Thyroid gland (tissue), 4 donors: ENCODE measurements at regions not wholly inside any gene's neighbourhood (a gene's known extent, or its start where the extent isn't known, plus 50 kb on each side); places are given as distances from the start of the nearest gene placed in this dataset.

Source experiments
- DNase-seq, 2 donors: peaks; one replicate each; pipeline ENCODE4 v3.0.0-alpha.2; 2019
- H3K27ac ChIP-seq, 3 donors: fragments of 200-600 bp; sonication (generic); 1 replicate in 2 of 3; 2 replicates in 1 of 3; pipeline ENCODE4 v1.5.1; 2016 to 2019; ENCODE audit warnings: mild to moderate bottlenecking in 1 of 3, moderate library complexity in 1 of 3
- H3K27me3 ChIP-seq: fragments of 200-600 bp; sonication (generic); one replicate; pipeline ENCODE4 v1.5.1; 2019
- H3K36me3 ChIP-seq, 2 donors: fragments of 200-600 bp; sonication (generic); one replicate each; pipeline ENCODE4 v1.5.1; 2016 to 2019
- H3K4me1 ChIP-seq, 2 donors: fragments of 200-600 bp; sonication (generic); one replicate each; pipeline ENCODE4 v1.5.1; 2017 to 2019
- H3K4me3 ChIP-seq, 3 donors: fragments of 200-600 bp; sonication (generic); replicated peaks in 1 of 3; 1 replicate in 2 of 3; 2 replicates in 1 of 3; pipeline ENCODE4 v1.5.1; 2016; ENCODE audit warnings: mild to moderate bottlenecking in 1 of 3
- H3K9me3 ChIP-seq: fragments of 200-600 bp; sonication (generic); one replicate; pipeline ENCODE4 v1.5.1; 2017
- POLR2A ChIP-seq, 2 donors: fragments of 450-650 bp; IDR thresholded peaks; one replicate each; pipeline ENCODE4 v1.6.1; 2017; ENCODE audit warnings: antibody characterized with exemption in 2 of 2, mild to moderate bottlenecking in 2 of 2, moderate library complexity in 1 of 2
- WGBS, 2 donors: methylation state at CpG; one replicate each; pipeline ENCODE4 v1.1.5; 2017; 5-methylcytosine and 5-hydroxymethylcytosine counted together
- intact Hi-C: fragments of 100-400 bp; cut with DNase I; formaldehyde crosslinking; loops from one replicate; pipeline ENCODE4 v1.15.1; 2023
- TF ChIP-seq, protein P1 (sequence below), 6 experiments: fragments of 200-600 bp in 3 of 6; fragments of 450-650 bp in 3 of 6; sonication (generic) in 3 of 6; IDR thresholded peaks; one replicate each; pipeline ENCODE4 v1.5.1; 2016 to 2019; ENCODE audit warnings: antibody characterized with exemption in 6 of 6, mild to moderate bottlenecking in 2 of 6, inconsistent platforms in 1 of 6, moderate library complexity in 1 of 6

DNA sequence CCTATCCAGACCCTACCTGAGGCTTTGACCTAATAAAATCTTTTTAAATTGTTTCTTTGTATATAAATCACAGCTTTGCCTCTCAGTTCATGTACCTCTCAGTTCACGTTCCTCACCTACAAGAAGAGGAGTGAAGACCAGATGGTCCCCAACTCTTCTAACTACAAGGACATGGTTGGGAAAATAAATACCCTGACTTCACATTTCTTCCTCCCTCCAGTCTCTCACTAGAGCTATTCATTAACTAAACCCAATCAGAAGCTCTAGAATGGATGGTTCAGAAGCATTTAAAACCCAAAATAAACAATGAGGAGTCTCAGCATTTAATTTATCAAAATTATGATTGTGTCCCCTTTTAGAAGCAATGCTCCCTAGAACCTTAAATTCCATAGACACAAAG, 97.3 kb upstream of the AGTR1 start:
- 85 to 91% methylated on average over 1 of the region's 1 CpG for WGBS, 2 donors
- no peak for DNase-seq
- Histone ChIP-seq H3K36me3 (no peaks in the 10 kb centered on the region), H3K9me3 (no peaks in the 10 kb centered on the region), H3K4me3 (no peak overlapping the region), H3K27ac (no peak overlapping the region), H3K4me1 (no peaks in the 10 kb centered on the region), H3K27me3 (no peaks in the 10 kb centered on the region)
- intact Hi-C loops: no loop called here
- no peak for TF ChIP-seq POLR2A (IDR thresholded peaks at IDR 0.05)
- TF ChIP-seq, protein P1, sequence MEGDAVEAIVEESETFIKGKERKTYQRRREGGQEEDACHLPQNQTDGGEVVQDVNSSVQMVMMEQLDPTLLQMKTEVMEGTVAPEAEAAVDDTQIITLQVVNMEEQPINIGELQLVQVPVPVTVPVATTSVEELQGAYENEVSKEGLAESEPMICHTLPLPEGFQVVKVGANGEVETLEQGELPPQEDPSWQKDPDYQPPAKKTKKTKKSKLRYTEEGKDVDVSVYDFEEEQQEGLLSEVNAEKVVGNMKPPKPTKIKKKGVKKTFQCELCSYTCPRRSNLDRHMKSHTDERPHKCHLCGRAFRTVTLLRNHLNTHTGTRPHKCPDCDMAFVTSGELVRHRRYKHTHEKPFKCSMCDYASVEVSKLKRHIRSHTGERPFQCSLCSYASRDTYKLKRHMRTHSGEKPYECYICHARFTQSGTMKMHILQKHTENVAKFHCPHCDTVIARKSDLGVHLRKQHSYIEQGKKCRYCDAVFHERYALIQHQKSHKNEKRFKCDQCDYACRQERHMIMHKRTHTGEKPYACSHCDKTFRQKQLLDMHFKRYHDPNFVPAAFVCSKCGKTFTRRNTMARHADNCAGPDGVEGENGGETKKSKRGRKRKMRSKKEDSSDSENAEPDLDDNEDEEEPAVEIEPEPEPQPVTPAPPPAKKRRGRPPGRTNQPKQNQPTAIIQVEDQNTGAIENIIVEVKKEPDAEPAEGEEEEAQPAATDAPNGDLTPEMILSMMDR (IDR thresholded peaks at IDR 0.05): no peak

DNA sequence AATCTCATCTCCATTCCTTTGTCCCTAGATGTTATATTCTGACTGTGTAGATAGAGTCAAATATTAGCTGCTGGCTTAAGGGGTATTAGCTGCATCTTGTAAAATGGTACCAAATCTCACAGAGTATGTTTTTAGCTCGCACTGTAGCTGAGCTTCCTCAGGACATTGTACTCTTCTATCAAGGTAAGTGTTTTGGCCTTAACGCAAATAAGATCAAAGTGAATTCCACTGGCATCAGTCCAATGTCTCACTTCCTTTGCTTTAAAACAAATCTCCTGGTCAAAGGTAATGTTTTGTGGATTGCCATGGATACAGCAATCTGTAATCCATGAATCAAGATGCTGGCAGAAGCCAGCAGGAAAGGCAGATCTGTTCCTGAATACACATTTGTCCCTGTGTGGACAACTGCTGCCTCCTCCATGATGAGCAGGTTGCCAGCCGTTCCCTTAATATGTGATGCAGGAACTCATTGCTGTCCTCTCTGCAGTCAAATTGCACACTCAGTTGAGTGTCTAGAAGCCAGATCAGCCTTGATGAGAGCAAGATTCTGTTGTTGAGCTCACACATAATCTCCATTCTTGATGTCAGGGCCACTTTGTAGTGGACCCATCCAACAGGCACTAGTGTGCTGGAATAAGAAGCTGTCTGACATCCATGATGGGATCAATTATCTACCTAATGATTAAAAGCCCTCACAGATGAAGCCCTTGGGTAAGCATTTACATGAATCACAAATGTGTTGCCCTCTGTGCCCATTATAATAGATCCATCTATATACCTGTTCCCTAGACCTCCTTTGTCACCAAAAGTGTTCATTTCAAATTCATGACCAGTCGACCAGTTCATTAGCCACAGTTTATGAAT, 96.6 kb upstream of the AGTR1 start:
- Histone ChIP-seq H3K4me1 (no peaks in the 10 kb centered on the region), H3K27me3 (no peaks in the 10 kb centered on the region), H3K27ac (no peak overlapping the region), H3K36me3 (no peaks in the 10 kb centered on the region), H3K4me3 (no peak overlapping the region), H3K9me3 (no peaks in the 10 kb centered on the region)
- WGBS, 2 donors: 45 to 53% methylated on average over 4 of the region's 4 CpGs
- intact Hi-C loops: no loop called here
- TF ChIP-seq, protein P1 (IDR thresholded peaks at IDR 0.05): no peak
- no peak for TF ChIP-seq POLR2A (IDR thresholded peaks at IDR 0.05)
- DNase-seq: no peak

DNA sequence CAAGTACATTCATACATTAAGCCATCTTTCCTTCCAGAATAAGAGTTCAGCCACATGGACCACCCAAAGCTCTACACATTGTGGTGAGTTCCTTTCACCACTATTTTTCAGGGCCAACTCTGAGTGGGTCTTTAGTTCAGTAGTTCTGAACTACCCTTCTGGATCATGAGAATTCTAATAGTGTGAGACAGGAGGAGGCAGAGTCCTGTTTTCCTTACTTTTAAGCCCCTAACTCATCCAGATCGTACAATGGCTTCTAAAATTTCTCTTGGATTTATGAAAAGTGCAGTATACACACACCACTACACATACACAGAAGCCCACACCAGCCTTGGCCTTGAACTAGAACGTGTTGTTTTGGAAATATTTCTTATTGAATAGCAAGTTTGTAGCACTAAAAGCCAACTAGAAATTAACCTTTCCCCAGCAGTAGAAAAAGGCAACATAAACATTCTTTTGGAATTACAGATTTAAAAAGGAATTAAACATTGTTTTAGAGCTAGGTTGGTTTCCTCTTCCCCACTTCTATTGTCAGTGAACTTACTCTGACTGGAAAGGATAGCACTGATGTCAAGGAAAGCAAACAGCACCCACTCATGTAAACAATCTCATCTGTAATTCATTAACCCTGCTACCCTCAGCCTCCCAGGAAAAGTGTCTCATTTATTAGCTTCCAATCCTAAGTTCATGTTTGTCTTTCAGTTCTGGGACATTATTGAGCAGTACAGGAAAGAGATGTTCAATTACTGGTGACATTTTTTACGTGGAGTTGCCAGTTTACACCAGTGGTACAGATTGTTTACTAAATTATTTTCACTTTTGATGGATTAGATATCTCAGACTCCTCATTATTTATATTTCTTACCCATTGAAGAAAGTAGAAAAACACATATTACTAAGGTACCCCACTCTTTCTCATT, 95.7 kb upstream of the AGTR1 start:
- WGBS, 2 donors: 67 to 74% methylated on average over 3 of the region's 3 CpGs
- no peaks in the 10 kb centered on the region for H3K4me1 ChIP-seq
- TF ChIP-seq, protein P1 (IDR thresholded peaks at IDR 0.05): no peak
- no peak for TF ChIP-seq POLR2A (IDR thresholded peaks at IDR 0.05)
- H3K9me3 ChIP-seq: no peaks in the 10 kb centered on the region
- H3K36me3 ChIP-seq: no peaks in the 10 kb centered on the region
- no peaks in the 10 kb centered on the region for H3K27me3 ChIP-seq
- no peak for DNase-seq
- H3K4me3 ChIP-seq: no peak overlapping the region
- no peak overlapping the region for H3K27ac ChIP-seq
- intact Hi-C loops: no loop called here

DNA sequence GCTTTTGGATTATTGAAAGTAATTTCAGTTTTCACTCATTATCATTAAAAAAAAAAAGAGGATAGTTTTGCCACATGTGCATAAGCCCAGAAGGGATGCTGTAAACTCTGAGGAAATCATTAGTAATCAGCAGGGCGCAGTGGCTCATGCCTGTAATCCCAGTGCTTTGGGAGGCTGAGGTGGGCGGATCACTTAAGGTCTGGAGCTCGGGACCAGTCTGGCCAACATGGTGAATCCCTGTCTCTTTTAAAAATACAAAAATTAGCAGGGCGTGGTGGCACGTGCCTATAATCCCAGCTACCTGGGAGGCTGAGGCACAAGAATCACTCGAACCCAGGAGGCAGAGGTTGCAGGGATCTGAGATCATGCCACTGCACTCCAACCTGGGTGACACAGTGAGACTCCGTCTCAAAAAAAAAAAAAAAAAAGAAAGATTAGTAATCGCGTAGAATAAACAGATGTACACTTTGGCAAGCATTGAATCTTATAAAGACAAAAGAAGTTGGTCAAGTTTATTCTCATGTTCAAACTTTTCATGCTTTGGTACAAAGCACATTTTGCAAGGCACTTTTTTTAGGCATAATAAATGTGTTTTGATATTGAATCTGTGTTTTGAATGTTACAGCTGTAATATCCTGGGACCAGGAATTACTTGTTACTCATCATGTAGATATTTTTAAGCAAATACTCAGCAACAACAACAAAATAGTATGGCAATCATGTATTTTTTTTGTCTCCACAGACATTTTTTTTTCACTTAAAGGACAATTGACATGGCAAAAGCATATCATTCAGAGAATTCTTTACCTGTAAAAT, 93.2 kb upstream of the AGTR1 start:
- H3K4me3 ChIP-seq: no peak overlapping the region
- TF ChIP-seq, protein P1 (IDR thresholded peaks at IDR 0.05): no peak
- TF ChIP-seq POLR2A (IDR thresholded peaks at IDR 0.05): no peak
- H3K36me3 ChIP-seq: no peaks in the 10 kb centered on the region
- H3K9me3 ChIP-seq: no peaks in the 10 kb centered on the region
- 74 to 76% methylated on average over 9 of the region's 9 CpGs for WGBS, 2 donors
- no peak for DNase-seq
- no peaks in the 10 kb centered on the region for H3K4me1 ChIP-seq
- no peaks in the 10 kb centered on the region for H3K27me3 ChIP-seq
- H3K27ac ChIP-seq: no peak overlapping the region
- intact Hi-C loops: no loop called here
